ENCODE measurements at regions not wholly inside any gene's neighbourhood (a gene's known extent, or its start where the extent isn't known, plus 50 kb on each side); places are given as distances from the start of the nearest gene placed in this dataset.

- WGBS, 2 donors, result 68 to 85% methylated on average over 7 of the region's 7 CpGs
- H3K36me3 ChIP-seq (ENCODE audit: control insufficient read depth in 4 of 4, insufficient read depth in 4 of 4, low read length in 4 of 4), result no peaks in the 10 kb centered on the region
- no peak overlapping the region for H3K9ac ChIP-seq (ENCODE audit: insufficient read depth in 1 of 2, low read length in 2 of 2)
- H3K27me3 ChIP-seq (ENCODE audit: control insufficient read depth in 3 of 3, insufficient read depth in 3 of 3, low read length in 2 of 3), result no peaks in the 10 kb centered on the region
- no peak for ATAC-seq (ENCODE audit: insufficient read depth, low FRiP score)
- H3K27ac ChIP-seq (ENCODE audit: low read depth in 1 of 2, low read length in 1 of 2), result peak overlapping the region in 1 of 2 donors; percentile 72
- no peak overlapping the region for H3K4me3 ChIP-seq
- TF ChIP-seq CTCF (IDR thresholded peaks at IDR 0.05; ENCODE audit: control extremely low read depth, extremely low read depth), result no peak
- DNase-seq, result no peak
- peaks cover 0 to 6% (median 2%) of the 10 kb centered on the region in 4 donors for H3K9me3 ChIP-seq (ENCODE audit: control insufficient read depth in 4 of 4, insufficient read depth in 3 of 4, low read length in 3 of 4)
- peaks cover 0 to 15% (median 4%) of the 10 kb centered on the region in 5 donors for H3K4me1 ChIP-seq (ENCODE audit: control insufficient read depth in 5 of 5, insufficient read depth in 5 of 5, low read length in 5 of 5)
These were observed 74.9 kb upstream of the TMPRSS2 start for GRCh38 chr21:41582866-41583265.

GRCh38 chr21:41582298-41582840 is 74.4 kb upstream of the TMPRSS2 start:
- H3K4me3 ChIP-seq, result no peak overlapping the region
- no peaks in the 10 kb centered on the region for H3K36me3 ChIP-seq (ENCODE audit: control insufficient read depth in 4 of 4, insufficient read depth in 4 of 4, low read length in 4 of 4)
- WGBS, 2 donors, result 83 to 85% methylated on average over 7 of the region's 7 CpGs
- no peak for ATAC-seq (ENCODE audit: insufficient read depth, low FRiP score)
- DNase-seq, result no peak
- no peak overlapping the region for H3K9ac ChIP-seq (ENCODE audit: insufficient read depth in 1 of 2, low read length in 2 of 2)
- H3K27me3 ChIP-seq (ENCODE audit: control insufficient read depth in 3 of 3, insufficient read depth in 3 of 3, low read length in 2 of 3), result no peaks in the 10 kb centered on the region
- peaks cover 0 to 7% (median 4%) of the 10 kb centered on the region in 4 donors for H3K9me3 ChIP-seq (ENCODE audit: control insufficient read depth in 4 of 4, insufficient read depth in 3 of 4, low read length in 3 of 4)
- H3K27ac ChIP-seq (ENCODE audit: low read depth in 1 of 2, low read length in 1 of 2), result peak overlapping the region in 1 of 2 donors; percentile 28
- TF ChIP-seq CTCF (IDR thresholded peaks at IDR 0.05; ENCODE audit: control extremely low read depth, extremely low read depth), result no peak
- peaks cover 0 to 15% (median 4%) of the 10 kb centered on the region in 5 donors for H3K4me1 ChIP-seq (ENCODE audit: control insufficient read depth in 5 of 5, insufficient read depth in 5 of 5, low read length in 5 of 5)

GRCh38 chr21:41581592-41582228 is 73.8 kb upstream of the TMPRSS2 start:
- Histone ChIP-seq H3K27me3 (ENCODE audit: control insufficient read depth in 3 of 3, insufficient read depth in 3 of 3, low read length in 2 of 3) (no peaks in the 10 kb centered on the region), H3K9ac (ENCODE audit: insufficient read depth in 1 of 2, low read length in 2 of 2) (no peak overlapping the region), H3K9me3 (ENCODE audit: control insufficient read depth in 4 of 4, insufficient read depth in 3 of 4, low read length in 3 of 4) (peaks cover 0 to 8% (median 6%) of the 10 kb centered on the region in 4 donors), H3K4me3 (no peak overlapping the region), H3K27ac (ENCODE audit: low read depth in 1 of 2, low read length in 1 of 2) (no peak overlapping the region), H3K36me3 (ENCODE audit: control insufficient read depth in 4 of 4, insufficient read depth in 4 of 4, low read length in 4 of 4) (no peaks in the 10 kb centered on the region), H3K4me1 (ENCODE audit: control insufficient read depth in 5 of 5, insufficient read depth in 5 of 5, low read length in 5 of 5) (peaks cover 0 to 15% (median 4%) of the 10 kb centered on the region in 5 donors)
- ATAC-seq (ENCODE audit: insufficient read depth, low FRiP score), result no peak
- no peak for TF ChIP-seq CTCF (IDR thresholded peaks at IDR 0.05; ENCODE audit: control extremely low read depth, extremely low read depth)
- no peak for DNase-seq
- WGBS, 2 donors, result 88% methylated on average over 16 of the region's 16 CpGs

All from lung (tissue), 11 donors.